ENCODE measurements at regions not wholly inside any gene's neighbourhood (a gene's known extent, or its start where the extent isn't known, plus 50 kb on each side); places are given as distances from the start of the nearest gene placed in this dataset.
"Not testable (repeated sequence)": the region's sequence is repeated elsewhere in the genome, so short reads cannot be mapped to it uniquely, and the experiment has no call there.

- TF ChIP-seq, protein P1, sequence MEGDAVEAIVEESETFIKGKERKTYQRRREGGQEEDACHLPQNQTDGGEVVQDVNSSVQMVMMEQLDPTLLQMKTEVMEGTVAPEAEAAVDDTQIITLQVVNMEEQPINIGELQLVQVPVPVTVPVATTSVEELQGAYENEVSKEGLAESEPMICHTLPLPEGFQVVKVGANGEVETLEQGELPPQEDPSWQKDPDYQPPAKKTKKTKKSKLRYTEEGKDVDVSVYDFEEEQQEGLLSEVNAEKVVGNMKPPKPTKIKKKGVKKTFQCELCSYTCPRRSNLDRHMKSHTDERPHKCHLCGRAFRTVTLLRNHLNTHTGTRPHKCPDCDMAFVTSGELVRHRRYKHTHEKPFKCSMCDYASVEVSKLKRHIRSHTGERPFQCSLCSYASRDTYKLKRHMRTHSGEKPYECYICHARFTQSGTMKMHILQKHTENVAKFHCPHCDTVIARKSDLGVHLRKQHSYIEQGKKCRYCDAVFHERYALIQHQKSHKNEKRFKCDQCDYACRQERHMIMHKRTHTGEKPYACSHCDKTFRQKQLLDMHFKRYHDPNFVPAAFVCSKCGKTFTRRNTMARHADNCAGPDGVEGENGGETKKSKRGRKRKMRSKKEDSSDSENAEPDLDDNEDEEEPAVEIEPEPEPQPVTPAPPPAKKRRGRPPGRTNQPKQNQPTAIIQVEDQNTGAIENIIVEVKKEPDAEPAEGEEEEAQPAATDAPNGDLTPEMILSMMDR (IDR thresholded peaks at IDR 0.05), result not testable (repeated sequence)
- not testable (repeated sequence) for TF ChIP-seq POLR2A (IDR thresholded peaks at IDR 0.05)
Measured at GRCh38 chr2:72021371-72021770, 126.3 kb downstream of the CYP26B1 start.

All from stomach (tissue), 4 donors.